ENCODE measurements at regions not wholly inside any gene's neighbourhood (a gene's known extent, or its start where the extent isn't known, plus 50 kb on each side); places are given as distances from the start of the nearest gene placed in this dataset.
A peak's percentile ranks its signal among the peaks of the same experiment; 100 is the strongest.

- TF ChIP-seq CTCF (IDR thresholded peaks at IDR 0.05; ENCODE audit: low read depth, low read length) = no peak
- H3K9me3 ChIP-seq (ENCODE audit: low read depth) = no peaks in the 10 kb centered on the region
- H3K27ac ChIP-seq = no peak overlapping the region
- H3K36me3 ChIP-seq = no peaks in the 10 kb centered on the region
- no peaks in the 10 kb centered on the region for H3K27me3 ChIP-seq
- DNase-seq (ENCODE audit: low read depth in 1 of 2, low spot score in 1 of 2) = peak in 1 of 2 donors; percentile 67
- no peaks in the 10 kb centered on the region for H3K4me1 ChIP-seq (ENCODE audit: low read depth)
- no peak overlapping the region for H3K4me3 ChIP-seq
Observed at GRCh38 chr4:33696586-33696985, 2547.7 kb downstream of the ARAP2 start.

- peak in 1 of 2 donors; percentile 67 for DNase-seq (ENCODE audit: low read depth in 1 of 2, low spot score in 1 of 2)
- Histone ChIP-seq H3K4me1 (ENCODE audit: low read depth) (no peaks in the 10 kb centered on the region), H3K36me3 (no peaks in the 10 kb centered on the region), H3K27me3 (no peaks in the 10 kb centered on the region), H3K4me3 (no peak overlapping the region), H3K27ac (no peak overlapping the region), H3K9me3 (ENCODE audit: low read depth) (no peaks in the 10 kb centered on the region)
- TF ChIP-seq CTCF (IDR thresholded peaks at IDR 0.05; ENCODE audit: low read depth, low read length) = no peak
Observed at GRCh38 chr4:33709247-33709646, 2535.1 kb downstream of the ARAP2 start.

- H3K9me3 ChIP-seq (ENCODE audit: low read depth) = no peaks in the 10 kb centered on the region
- no peak overlapping the region for H3K4me3 ChIP-seq
- H3K36me3 ChIP-seq = no peaks in the 10 kb centered on the region
- H3K27ac ChIP-seq = no peak overlapping the region
- no peaks in the 10 kb centered on the region for H3K27me3 ChIP-seq
- DNase-seq (ENCODE audit: low read depth in 1 of 2, low spot score in 1 of 2) = no peak
- TF ChIP-seq CTCF (IDR thresholded peaks at IDR 0.05; ENCODE audit: low read depth, low read length) = no peak
- no peaks in the 10 kb centered on the region for H3K4me1 ChIP-seq (ENCODE audit: low read depth)
Observed at GRCh38 chr4:33711826-33712225, 2532.5 kb downstream of the ARAP2 start.

GRCh38 chr4:33714971-33715370, 2529.3 kb downstream of the ARAP2 start:
- H3K9me3 ChIP-seq (ENCODE audit: low read depth) = no peaks in the 10 kb centered on the region
- H3K36me3 ChIP-seq = no peaks in the 10 kb centered on the region
- H3K27ac ChIP-seq = no peak overlapping the region
- TF ChIP-seq CTCF (IDR thresholded peaks at IDR 0.05; ENCODE audit: low read depth, low read length) = no peak
- no peaks in the 10 kb centered on the region for H3K27me3 ChIP-seq
- H3K4me3 ChIP-seq = no peak overlapping the region
- no peak for DNase-seq (ENCODE audit: low read depth in 1 of 2, low spot score in 1 of 2)
- no peaks in the 10 kb centered on the region for H3K4me1 ChIP-seq (ENCODE audit: low read depth)

GRCh38 chr4:33715841-33716395, 2528.4 kb downstream of the ARAP2 start:
- Histone ChIP-seq H3K4me1 (ENCODE audit: low read depth) (no peaks in the 10 kb centered on the region), H3K27me3 (no peaks in the 10 kb centered on the region), H3K27ac (no peak overlapping the region), H3K4me3 (no peak overlapping the region), H3K36me3 (no peaks in the 10 kb centered on the region), H3K9me3 (ENCODE audit: low read depth) (no peaks in the 10 kb centered on the region)
- DNase-seq (ENCODE audit: low read depth in 1 of 2, low spot score in 1 of 2) = peak in 1 of 2 donors; percentile 94
- TF ChIP-seq CTCF (IDR thresholded peaks at IDR 0.05; ENCODE audit: low read depth, low read length) = no peak

- no peak for TF ChIP-seq CTCF (IDR thresholded peaks at IDR 0.05; ENCODE audit: low read depth, low read length)
- no peak overlapping the region for H3K27ac ChIP-seq
- no peaks in the 10 kb centered on the region for H3K27me3 ChIP-seq
- no peak overlapping the region for H3K4me3 ChIP-seq
- no peaks in the 10 kb centered on the region for H3K36me3 ChIP-seq
- DNase-seq (ENCODE audit: low read depth in 1 of 2, low spot score in 1 of 2) = peak in 1 of 2 donors; percentile 66
- H3K4me1 ChIP-seq (ENCODE audit: low read depth) = no peaks in the 10 kb centered on the region
- H3K9me3 ChIP-seq (ENCODE audit: low read depth) = no peaks in the 10 kb centered on the region
Observed at GRCh38 chr4:33722254-33722653, 2522.1 kb downstream of the ARAP2 start.
